ENCODE measurements at regions not wholly inside any gene's neighbourhood (a gene's known extent, or its start where the extent isn't known, plus 50 kb on each side); places are given as distances from the start of the nearest gene placed in this dataset.

DNA sequence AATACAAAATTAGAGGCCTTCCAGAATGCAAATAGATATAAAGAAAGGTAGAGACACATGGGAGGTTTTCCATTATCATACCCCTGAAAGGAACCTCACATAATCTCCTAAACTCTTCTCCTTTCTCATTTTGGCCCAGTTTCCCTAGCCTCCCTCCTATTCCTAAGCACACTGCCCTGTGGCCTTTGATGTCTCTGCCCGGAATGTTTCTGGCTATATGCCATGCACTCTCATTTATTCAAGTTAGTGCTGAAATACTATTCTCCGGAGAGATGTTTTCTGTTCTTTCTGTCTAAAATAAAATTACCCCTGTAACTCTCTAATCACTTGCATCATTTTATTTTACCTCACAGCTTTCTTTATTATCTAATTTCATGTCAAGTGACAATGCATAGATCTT is 1287.7 kb downstream of the SLITRK5 start:
- TF ChIP-seq YY1 (IDR thresholded peaks at IDR 0.05; ENCODE audit: insufficient read depth, insufficient read length) (no peak), ZNF274 (IDR thresholded peaks at IDR 0.05; ENCODE audit: low read depth, low read length) (no peak), SUZ12 (IDR thresholded peaks at IDR 0.05; ENCODE audit: extremely low read depth, insufficient read depth, insufficient read length) (no peak)
